ENCODE measurements at regions not wholly inside any gene's neighbourhood (a gene's known extent, or its start where the extent isn't known, plus 50 kb on each side); places are given as distances from the start of the nearest gene placed in this dataset.

GRCh38 chr21:16788584-16788983 lies 724.3 kb upstream of the CXADR start:
- TF ChIP-seq POLR2A (IDR thresholded peaks at IDR 0.05): no peak
- TF ChIP-seq POLR2AphosphoS5 (IDR thresholded peaks at IDR 0.05): no peak

Data from prostate gland (tissue), 1 donor.